G401.6 (cell line): ENCODE measurements at regions not wholly inside any gene's neighbourhood (a gene's known extent, or its start where the extent isn't known, plus 50 kb on each side); places are given as distances from the start of the nearest gene placed in this dataset.
"Not testable (repeated sequence)": the region's sequence is repeated elsewhere in the genome, so short reads cannot be mapped to it uniquely, and the experiment has no call there.

Experiments
- FAIRE-seq: peaks from 2 replicates; lab custom pipeline; 2012; peaks lifted over from hg19 to GRCh38; lab: Jason Lieb, UNC

DNA sequence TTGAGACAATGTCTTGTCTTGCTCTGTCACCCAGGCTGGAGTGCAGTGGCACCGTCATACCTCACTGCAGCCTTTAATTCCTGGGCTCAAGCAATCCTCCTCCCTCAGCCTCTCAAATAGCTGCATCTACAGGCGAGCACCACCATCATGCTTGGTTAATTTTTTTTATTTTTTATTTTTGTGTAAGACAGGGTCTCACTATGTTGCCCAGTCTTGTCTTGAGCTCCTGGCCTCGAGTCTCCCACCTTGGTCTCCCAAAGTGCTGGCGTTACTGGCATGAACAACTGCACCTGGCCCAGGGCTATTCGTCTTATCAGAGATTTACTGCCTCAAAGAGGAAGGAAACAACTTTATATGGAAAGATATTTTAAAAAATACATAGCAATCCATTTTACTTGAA is 102.8 kb upstream of the NUPR2 start:
- FAIRE-seq = no peak

DNA sequence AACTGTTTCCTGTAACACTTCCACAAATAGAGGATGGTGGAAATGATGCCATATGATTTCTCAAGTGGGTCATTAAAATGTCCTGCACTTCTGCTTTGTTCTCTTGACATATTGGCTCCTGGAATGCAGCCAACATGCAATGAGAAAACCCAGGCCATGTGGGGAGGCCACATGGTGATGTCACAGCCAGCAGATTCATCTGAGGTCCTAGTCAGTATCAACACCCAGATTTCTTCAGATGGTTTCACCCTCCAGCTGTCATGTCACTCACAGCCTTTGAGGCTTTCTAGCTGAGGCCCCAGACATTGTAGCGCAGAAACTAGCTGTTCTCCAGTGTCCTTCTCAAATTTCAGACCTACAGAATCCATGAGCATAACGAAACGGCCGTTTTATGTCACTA is 102.3 kb upstream of the NUPR2 start:
- no peak for FAIRE-seq

DNA sequence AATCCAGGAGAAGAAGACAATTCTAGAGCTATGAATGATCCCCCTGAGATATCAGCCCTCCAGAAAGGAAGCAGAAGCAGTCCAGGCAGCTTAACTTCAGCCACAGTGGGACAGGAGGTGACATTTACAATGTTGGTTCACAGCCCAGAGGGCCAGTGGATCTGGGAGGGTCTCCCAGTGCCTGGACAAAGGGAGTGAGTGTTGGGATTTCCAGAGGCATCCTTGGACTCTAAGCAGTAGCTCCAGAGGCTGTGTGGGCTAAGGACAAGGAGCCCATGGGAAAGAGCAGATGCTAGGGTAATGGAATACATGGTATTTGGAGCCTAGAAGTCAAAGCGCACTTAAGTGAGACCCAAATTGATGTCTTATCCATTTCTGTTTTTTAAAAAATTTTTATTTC is 97.4 kb upstream of the NUPR2 start:
- no peak for FAIRE-seq

DNA sequence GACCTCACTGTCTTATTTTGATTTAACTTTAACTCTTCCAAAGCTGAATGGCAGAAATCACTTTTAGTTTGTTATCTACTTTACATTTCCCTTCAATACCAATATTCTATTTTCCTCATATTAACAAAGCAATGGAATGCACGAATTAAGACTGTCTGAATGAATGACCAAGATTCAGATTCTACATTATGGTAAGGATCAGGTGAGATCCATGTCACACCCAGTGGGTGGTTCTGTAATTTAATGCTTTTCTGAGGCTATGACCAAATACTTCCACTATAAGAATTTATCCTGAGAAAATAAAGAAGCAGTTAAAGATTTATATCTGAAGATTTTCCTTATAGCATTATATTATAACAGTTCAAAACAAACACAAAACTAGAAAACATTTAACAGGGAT is 90.2 kb upstream of the NUPR2 start:
- no peak for FAIRE-seq

DNA sequence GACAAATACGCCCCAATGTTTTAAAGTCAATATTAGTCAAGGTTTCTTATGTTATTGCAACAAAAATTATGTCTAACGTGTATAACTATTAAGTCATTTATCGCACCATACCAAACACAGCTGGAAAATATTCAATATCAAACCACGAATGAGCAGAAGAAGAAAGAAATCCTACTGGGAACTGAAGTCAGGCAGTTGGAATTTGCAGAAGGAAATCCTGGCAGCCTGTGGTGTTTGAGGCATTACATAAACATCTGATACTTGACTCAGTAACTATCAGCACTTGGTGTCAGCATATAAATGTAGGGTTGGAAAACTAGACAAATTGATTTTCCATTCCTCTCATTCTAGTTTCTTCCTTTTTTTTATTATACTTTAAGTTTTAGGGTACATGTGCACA is 83.4 kb upstream of the NUPR2 start:
- FAIRE-seq = no peak

DNA sequence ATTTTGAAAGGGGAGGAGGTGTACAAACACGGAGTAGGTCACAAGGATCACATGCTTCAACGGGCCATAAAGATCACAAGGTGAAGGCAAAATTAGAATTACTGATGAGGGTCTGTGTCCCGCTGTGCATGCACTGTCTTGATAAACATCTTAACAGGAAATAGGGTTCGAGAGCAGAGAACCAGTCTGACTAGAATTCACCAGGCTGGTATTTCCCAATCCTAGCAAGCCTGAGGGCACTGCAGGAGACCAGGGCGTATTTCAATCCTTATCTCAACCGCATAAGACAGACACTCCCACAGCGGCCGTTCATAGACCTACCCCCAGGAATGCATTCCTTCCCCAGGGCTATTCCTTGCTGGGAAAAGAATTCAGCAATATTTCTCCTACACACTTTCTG is 80.0 kb upstream of the NUPR2 start:
- not testable (repeated sequence) for FAIRE-seq

DNA sequence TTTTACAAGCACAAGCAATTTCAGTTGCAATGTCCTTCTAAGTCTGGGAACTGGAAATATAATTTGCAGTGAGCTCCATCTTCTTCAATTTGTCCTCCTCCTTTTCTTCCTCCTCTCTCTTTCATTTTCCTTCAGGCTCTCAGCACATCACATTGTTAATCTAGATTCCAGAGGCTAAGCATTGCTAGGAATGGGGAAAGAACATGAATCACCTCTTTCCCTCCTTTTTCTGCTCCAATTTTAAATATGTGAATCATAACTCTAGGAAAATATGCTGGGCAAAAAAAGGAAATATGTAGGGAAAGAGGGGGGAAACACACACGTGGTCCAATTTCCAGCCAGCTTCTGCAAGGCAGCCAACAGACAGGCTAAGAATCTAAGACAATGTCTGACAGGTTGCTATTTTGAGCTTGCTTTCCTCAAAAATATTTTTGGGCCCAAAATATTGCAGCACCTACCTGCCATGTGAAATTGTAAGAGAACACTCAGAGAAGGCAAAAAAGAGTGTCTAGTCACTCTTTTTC is 72.7 kb upstream of the NUPR2 start:
- no peak for FAIRE-seq

DNA sequence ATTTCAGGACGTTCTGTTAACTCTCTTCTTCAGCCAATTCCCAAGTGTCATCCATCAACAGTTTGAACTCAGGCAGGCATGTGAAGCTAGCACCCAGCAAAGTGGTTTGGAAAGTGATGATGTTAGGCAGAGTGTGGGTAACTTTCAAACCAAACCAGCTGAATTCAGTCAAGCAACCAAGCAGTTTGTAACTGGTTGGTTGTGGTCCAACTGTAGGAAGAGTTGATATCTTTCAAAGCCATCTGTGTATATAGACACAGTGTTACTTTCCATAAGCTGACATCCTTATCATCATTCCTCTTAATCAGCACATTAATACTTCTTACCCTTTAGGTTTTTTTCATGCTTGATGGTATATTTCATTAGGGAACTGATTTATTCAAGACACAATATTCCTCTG is 72.2 kb upstream of the NUPR2 start:
- no peak for FAIRE-seq

DNA sequence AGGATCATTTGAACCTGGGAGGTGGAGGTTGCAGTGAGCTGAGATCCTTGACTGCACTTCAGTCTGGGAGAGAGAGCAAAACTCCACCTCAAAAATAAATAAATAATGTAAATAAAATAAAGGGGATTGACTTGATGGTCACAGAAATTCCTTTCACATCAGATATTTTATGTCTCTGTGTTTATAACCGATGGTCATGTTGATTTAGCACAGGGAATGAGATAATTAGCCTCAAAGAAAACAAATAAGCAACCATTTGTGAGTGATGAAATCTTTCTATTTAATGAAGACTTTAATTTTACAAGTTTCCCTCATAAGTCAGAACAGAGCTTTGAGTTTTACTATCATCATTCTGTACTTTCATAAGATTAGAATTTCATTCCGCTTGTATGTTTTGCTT is 64.8 kb upstream of the NUPR2 start:
- FAIRE-seq = no peak

DNA sequence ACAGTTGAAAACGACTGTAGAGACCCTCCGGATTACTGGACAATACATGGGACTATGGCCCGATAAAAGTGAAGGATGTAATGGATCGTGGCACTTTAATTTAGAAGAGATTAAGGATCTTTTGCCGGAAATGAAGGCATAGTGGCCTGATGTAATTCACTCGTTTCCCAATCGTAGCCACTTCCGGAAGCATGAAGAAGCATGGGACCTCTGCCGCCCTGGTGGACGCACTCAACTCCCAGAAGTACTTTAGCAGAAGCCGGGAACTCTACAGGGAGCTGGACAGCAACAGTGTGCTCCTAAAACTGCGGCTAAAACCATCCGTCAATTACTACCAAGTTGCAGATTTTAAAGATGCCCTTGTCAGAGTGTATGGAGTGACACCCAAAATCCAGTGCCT is 59.6 kb upstream of the NUPR2 start:
- no peak for FAIRE-seq

DNA sequence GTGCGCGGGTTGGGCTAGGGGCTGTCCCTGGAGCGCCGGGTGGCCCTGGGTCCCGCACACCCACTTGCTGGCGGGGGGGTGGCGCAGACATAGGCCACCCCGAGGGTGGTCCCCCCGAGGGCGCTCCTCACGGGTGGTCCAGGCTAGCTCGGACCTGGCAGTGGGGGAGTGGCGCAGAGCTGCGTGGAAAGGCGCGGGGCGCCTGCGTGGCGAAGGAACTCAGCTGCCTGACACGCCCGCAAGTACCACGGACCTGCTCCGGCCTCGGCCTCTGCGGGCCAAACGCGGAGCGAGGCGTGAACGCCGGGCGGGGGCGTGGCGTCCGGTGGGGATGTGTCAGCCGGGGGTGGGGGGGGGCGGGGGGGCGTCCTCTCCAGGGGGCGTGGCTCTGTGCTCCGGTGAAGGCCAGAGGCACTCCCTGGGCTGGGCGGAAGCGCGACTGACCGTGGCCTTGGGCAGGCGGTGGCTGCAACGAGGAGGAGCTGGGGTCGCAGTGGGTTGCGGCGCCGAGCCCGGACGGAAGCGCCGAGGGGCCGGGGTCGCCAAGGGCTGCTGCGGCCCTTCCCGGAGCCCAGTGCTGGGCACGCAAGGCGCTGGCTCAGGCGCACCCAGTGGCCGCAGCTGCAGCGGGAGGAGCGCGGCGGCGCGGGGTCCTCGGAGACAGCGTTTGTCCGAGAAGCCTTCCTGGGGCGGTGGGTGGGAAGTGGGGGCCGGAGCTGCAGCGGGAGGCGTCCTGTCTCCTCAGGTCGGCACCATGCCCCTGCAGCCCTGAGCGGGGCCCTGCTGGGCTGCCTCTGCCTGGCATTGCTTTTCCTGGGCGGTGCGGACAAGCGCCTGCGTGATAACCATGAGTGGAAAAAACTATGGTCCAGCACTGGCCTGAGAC is 58.9 kb upstream of the NUPR2 start:
- no peak for FAIRE-seq

DNA sequence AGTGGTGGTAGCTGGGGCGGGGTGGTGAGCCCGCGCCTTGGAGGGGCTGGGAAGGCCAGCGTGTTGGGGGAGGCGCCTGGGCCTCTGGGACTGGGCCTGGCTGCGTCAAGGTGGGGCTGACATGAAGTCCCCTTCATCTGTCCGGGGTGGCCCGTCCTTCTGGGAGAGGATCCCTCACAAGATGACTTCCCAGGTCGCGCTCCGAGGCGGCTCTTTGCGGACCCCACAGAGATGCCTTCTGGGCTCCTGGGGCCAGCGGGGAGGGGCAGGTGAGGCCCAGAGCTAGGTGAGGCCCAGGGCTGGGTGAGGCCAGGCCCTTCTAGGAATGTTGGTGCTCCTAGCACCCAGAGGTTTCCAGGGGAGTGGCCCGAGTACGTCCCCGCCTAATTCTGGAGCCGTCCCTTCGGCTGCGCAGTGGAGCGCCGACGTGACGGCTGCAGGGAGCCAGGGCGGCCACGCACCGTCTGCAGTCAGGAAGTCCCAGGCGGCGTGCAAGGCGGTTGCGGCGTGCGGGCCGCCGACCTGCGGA is 58.2 kb upstream of the NUPR2 start:
- FAIRE-seq = no peak
